GM19455 (cell line): ENCODE measurements at regions not wholly inside any gene's neighbourhood (a gene's known extent, or its start where the extent isn't known, plus 50 kb on each side); places are given as distances from the start of the nearest gene placed in this dataset.

Experiments
- ATAC-seq: cut with Tn5 transposase; IDR thresholded peaks from one replicate; pipeline ENCODE4 v1.9.1; 2021; ENCODE audit not compliant: unreplicated experiment

DNA sequence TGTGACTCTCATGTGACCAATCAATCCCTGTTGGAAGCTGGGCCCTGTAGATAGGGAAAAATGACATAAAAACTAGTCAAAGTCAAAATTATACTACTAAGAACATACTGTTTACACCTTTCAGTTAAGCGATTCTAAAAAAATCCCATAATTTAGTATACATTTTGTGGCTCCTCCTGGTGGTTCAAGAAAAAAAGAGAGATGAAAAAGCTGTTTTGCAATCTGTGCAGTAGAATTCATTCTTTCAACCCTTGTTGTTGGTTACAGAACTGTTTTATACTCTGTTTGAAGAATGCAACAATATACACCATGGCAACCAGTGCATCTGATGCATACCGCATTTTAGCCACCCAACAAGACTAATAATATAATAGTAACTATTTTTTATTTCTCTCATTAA is 66.8 kb upstream of the ANK2 start:
- ATAC-seq: no peak

DNA sequence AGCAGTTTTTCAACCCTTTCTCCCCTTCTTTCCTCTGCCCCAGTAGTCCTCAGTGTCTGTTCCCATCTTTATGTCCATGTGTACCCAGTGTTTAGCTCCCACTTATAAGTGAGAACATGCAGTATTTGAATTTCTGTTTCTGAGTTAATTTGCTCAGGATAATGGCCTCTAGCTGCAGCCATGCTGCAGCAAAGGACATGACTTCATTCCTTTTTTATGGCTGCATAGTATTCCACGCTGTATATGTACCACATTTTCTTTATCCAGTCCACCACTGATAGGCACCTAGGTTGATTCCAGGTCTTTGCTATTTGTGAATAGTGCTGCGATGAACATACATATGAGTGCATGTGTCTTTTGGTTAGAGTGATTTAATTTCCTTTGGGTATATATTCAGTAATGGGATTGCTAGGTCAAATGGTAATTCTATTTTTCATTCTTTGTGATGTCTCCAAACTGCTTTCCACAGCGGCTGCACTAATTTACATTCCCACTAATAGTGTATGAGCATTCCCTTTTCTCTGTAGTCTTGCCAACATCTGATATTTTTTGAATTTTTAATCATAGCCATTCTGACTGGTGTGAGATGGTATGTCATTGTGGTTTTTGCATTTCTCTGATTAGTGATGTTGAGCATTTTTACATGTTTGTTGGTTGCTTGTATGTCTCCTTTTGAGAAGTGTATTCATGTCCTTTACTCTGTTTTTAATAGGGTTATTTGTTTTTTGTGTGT is 54.6 kb upstream of the ANK2 start:
- no peak for ATAC-seq
